ENCODE measurements at regions not wholly inside any gene's neighbourhood (a gene's known extent, or its start where the extent isn't known, plus 50 kb on each side); places are given as distances from the start of the nearest gene placed in this dataset.
"Not testable (repeated sequence)": the region's sequence is repeated elsewhere in the genome, so short reads cannot be mapped to it uniquely, and the experiment has no call there.

DNA sequence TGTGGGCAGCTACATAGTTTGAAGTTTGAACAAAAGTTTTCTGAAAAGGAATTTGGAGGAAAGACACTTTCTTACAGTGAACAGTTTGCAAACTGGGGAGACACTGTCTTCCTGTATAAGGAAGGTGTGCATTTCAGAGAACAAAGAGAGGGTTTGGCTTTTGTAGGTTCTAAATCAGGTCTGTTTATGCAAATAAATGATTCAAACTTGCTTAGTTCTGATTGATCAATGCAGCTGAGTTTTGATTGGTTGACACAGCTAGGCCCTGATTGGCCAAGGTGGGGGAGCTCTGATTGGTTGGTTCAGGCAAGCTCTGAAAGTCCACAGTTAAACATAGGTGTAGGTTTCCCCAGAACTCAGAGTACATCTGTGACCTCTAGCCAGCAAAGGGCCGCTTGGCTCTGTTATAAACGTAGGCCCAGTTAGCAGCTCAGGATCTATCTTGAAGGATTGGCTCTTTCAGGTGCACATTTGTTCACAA lies 63.0 kb upstream of the ENPP6 start:
- no peak for DNase-seq

DNA sequence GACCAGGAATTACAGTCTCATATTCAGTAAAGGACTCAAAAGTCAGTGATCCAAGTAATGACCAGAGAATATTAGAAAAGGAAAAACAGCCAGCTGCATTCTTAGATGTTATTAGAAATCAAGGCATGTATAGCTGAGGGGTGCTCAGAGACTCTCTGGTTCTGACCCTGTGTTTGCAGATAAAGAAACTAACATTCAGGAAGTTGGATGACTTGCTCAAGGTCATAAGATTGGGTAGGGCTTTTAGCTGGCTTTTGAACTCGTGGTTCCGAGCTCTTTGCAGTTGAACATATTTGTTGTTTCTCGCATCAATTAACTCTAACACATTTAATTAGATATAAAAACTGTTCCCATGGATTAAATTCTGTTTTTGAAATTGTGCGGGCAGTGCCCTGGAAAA lies 62.5 kb upstream of the ENPP6 start:
- no peak for DNase-seq

DNA sequence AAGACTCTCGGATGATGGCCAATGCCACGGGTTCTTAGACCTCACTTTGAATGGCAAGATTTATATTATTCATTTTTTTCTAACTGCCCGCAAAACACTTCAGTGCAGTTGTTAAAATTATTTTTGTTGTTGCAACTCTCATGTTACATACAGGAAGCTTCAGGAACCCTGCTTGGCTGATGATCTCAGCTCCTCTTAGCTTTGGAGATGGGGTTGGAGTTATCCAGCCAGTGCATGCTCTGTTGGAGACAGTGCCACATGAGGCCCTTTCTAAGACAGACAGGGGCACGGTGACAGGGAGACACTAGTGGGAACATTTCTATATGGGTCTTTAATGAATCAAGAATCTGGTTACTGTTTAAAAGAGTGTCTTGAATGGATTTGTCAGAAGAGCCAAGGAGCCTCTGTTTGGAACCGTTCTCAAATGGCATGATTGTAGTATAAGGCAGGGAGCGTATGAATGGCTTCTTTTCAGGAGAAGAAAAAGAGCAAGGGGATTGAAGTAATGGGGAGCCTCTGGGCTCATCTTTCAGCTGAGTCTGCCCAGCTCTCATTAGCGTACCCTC lies 61.9 kb upstream of the ENPP6 start:
- no peak for DNase-seq

DNA sequence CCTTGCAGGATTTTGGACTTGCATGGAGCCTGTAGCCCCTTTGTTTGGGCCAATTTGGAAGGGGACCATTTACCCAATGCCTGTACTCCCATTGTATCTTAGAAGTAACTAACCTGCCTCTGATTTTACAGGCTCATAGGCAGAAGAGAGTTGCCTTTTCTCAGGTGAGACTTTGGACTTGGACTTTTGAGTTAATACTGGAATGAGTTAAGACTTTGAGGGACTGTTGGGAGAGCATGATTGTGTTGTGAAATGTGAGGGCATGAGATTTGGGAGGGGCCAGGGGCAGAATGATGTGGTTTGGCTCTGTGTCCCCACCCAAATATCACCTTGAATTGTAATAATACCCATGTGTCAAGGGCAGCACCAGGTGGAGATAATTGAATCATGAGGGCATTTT lies 60.1 kb upstream of the ENPP6 start:
- not testable (repeated sequence) for DNase-seq

DNA sequence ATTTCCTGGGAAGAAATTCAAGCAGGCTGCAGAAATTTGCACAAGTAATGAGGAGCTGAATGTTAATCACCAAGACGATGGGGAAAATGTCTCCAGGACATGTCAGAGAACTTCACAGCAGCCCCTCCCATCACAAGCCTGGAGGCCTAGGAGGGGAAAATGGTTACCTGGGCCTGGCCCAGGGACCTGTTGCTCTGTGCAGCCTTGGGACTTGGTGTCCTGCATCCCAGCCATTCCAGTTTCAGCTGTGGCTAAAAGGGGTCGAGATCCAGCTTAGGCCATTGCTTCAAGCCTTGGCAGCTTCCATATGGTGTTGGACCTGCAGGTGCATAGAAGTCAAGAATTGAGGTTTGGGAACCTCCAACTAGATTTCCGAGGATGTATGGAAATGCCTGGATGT lies 59.3 kb upstream of the ENPP6 start:
- not testable (repeated sequence) for DNase-seq

DNA sequence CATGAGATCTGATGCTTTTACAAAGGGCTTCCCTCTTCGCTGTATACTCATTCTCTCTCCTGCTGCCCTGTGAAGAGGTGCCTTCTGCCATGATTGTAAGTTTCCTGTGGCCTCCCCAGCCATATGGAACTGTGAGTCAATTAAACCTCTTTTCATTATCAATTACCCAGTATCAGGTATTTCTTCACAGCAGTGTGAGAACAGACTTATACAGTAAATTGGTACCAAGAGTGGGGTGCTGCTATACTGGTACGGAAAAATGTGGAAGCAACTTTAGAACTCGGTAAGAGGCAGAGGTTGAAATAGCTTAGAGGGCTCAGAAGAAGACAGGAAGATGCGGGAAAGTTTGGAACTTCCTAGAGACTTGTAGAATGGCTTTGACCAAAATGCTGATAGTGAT lies 58.7 kb upstream of the ENPP6 start:
- not testable (repeated sequence) for DNase-seq

DNA sequence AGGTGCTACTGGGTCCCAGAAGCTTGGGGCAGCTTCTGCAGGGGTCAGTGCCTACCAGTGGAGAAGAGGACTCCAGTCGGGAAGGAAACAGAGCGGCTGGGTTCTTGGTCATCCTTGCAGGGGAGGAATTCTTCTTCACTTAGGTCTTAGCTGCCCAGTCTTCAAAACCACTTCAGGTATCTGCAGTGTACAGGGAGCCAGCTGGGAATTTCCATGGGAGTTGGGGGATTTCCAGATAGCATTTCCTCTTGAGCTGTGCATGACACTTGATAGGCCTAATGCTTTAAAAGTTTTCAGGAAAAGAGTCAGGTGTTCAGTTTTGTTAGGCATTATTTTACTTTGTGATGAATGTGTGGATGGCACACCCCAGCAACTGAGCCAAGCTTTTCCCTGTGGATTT lies 58.1 kb upstream of the ENPP6 start:
- no peak for DNase-seq

DNA sequence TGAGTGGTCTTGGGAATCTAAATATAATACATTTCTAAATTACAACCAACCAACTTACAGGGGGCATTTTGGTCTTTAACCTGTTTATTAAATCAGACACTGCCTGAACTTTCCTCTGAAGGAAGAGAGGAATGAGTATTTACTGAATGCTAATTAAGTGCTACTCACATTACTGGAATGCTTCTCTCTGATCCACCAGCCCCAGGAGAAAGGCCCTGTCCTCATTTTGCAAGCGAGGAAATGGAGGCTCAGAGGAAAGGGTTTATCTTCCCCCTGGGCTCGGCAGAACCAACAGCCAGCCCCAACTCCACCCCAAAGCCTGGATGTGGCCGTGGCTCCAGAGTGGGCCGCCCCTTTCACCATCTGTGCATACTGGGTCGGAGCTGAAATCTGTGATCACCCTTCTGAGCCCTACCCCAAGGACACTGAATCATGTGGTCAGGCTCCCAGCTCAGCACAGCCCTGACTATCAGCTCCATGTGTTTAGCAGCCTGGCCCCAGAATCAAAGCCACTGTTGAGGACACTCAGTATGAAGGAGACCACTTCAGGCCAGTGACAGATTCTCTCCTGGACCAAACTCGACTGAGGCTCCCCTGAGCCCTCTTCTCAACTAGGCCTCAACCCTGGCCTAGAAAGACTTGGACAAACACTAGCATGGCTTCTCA lies 56.7 kb upstream of the ENPP6 start:
- no peak for DNase-seq

DNA sequence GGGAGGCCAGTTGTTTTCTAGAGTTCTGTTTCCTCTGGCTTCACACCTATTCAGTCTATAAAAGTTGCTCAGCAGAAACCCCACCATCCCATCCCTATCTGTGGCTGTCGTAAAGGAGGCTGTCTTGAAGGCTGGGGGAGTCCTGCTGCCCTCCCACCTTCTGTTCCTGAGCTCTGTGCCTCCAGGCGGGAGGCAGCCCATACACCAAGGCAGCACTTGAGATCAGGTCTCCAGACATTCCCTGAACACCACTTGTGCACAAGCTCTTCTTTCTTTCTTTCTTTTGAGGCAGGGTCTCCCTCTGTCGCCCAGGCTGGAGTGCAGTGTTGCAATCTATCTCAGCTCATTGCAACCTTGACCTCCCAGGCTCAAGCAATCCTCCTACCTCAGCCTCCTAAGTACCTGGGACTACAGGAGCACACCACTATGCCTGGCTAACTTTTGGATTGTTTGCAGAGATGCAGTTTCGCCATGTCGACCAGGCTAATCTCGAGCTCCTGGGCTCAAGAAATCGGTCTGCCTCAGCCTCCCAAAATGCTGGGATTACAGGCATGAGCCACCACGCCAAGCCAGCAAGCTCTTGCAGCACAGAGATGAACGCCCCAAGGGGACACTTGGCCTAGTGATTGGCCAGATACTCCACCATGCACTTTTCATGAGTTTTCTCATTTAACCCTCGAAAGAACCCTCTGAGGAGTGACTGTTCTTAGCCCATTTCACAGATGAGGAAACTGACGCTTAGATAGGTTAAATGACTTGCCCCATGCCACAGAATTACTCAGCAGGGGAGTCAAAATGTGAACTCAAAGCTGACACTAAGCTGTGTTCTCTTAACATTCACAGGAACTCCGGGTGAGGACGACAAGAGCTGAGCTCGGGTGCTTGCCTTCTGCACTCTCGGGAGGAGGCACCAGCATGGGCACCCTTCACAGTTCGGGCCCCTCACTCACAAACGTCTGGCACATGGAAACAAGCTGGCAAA lies 55.8 kb upstream of the ENPP6 start:
- no peak for DNase-seq

DNA sequence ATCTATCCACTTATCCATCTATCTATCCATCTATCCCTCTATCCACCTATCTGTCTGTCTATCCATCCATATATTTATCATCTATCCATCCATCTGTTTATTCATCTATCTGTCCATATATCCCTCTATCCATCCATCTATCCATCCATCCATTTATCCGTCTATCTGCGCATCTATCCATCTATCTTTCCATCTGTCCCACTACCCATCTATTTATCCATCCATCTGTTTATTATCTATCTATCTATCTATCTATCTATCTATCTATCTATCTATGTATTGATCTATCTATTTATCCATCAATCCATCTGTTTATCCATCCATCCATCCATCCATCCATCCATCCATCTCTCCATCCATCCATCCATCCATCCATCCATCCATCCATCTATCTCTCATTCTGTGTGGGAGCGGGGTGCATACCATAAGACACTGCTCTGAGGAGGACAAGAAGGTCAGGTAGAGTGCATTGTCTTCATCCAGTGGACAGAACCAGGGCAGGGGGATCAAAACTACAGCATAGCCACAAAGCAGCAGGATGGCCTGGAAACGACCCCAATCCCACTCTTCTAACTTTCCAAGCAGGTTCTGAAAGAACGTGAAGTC lies 53.2 kb upstream of the ENPP6 start:
- DNase-seq, result no peak

DNA sequence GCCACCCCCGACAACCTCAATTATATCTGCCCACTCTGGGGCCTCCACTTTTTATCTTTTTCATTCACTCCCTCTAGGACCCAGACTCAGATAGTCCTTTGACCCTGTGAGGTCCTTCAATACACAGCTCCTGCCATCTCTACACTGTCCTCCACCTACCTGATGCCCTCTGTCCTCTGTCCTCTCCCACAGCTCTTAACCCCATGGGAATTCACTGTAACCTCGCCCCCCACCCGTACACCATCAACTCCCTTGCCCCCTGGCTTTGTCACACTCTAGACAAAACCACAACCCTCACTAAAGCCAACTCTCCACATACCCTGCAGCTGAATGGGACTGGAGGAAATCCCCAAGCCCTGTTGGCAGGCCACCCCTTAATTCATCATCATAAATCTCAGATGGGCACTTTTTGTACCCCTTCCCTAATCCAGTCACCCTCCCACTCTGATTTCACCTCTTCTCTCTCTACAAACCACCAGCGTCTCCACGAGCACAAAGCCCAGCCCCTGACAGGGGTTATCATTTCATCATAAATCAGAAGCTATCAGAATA lies 52.3 kb upstream of the ENPP6 start:
- no peak for DNase-seq

DNA sequence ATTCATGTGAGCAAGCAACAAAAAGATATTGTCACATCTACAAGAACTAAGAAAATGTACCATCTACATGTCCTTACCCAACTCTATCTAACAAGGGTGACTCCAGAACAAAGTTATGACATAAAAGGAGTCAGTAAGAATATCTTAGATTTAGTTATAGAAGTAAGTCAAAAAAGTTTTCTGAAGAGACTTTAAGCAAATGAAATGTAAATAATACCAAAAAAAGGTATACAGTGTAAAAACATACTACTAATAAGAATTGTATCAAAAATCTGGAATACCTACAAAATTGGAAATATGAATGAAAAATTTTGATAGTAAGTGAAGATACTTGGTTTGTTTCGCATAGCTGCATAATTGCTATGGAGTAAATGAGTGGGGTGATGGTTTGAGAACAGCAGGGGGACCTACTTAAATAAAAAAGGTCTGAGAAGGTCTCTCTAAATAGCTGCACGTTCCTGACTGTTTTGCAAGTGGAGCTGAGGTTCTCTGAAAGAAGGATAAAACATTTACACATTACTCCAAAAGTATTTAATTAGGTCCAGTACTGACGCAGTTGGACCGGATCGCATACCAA lies 51.0 kb upstream of the ENPP6 start:
- DNase-seq, result no peak

DNA sequence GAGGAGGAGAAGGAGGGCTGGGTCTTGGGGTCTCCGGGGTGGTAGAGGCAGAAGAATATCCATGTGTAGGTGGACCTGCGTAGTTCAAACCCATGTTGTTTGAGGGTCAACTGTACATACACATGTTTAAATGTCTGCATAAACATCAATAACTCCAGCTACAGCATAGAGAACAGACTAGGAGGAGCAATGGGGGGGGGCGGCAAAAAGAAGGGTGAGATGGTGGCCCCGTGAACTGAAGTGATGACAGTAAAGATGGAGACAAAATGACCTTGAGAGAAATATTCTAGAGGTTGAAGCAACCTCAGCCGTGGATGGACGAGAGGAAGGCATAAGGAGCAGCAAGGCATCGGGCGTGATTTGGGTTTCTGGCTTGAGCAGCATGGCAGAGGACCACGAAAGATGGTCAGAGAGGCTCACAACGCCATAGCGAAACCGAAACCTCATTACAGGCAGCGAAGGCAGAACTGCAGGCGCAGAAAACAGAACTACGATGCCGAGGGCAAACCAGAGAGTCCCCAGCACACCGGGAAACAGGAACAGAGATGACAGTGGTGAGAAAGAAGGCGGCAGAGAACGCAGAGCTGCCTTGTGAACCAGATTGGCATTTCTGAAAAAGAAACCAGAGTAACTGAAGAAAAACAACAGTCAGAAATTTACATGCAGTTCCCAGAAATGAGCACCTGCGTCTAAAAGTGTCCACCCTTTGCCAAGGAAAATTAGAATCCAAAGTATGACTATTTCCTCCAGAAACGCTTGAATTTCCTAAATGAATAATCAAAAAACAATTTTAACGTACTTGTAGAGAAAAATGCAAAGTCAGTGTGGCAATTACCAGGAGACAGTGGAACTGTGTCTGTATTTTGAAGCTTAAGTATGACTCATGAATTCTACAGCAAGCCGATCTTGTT lies 50.3 kb upstream of the ENPP6 start:
- DNase-seq, result peak; percentile 91

Data from fibroblast of skin of back (primary cell).